Epithelial cell of proximal tubule (primary cell): ENCODE measurements at regions not wholly inside any gene's neighbourhood (a gene's known extent, or its start where the extent isn't known, plus 50 kb on each side); places are given as distances from the start of the nearest gene placed in this dataset.

Experiments
- DNase-seq: peaks from one replicate; pipeline ENCODE4 v3.0.0-alpha.2; 2011; ENCODE audit warnings: low read depth
- H3K4me3 ChIP-seq: 2 replicates; pipeline ENCODE4 v1.5.1; 2011; ENCODE audit warnings: low read depth, mild to moderate bottlenecking, low read length
- CTCF ChIP-seq: conservative IDR thresholded peaks from 2 replicates; pipeline ENCODE4 v1.5.1; 2012; ENCODE audit warnings: low read depth, mild to moderate bottlenecking, low read length

- no peak overlapping the region for H3K4me3 ChIP-seq
- DNase-seq: no peak
- TF ChIP-seq CTCF: no peak
These were observed 648.7 kb downstream of the IRX1 start for GRCh38 chr5:4244306-4244705.

- no peak for DNase-seq
- H3K4me3 ChIP-seq: no peak overlapping the region
- no peak for TF ChIP-seq CTCF
These were observed 649.4 kb downstream of the IRX1 start for GRCh38 chr5:4245076-4245475.

- no peak for DNase-seq
- H3K4me3 ChIP-seq: no peak overlapping the region
- TF ChIP-seq CTCF: no peak
These were observed 649.9 kb downstream of the IRX1 start for GRCh38 chr5:4245511-4245910.

- H3K4me3 ChIP-seq: no peak overlapping the region
- no peak for TF ChIP-seq CTCF
- no peak for DNase-seq
These were observed 650.8 kb downstream of the IRX1 start for GRCh38 chr5:4246447-4246846.

- no peak for DNase-seq
- no peak overlapping the region for H3K4me3 ChIP-seq
- TF ChIP-seq CTCF: no peak
These were observed 654.6 kb downstream of the IRX1 start for GRCh38 chr5:4250254-4250653.

GRCh38 chr5:4252385-4252784 lies 656.8 kb downstream of the IRX1 start:
- no peak for TF ChIP-seq CTCF
- DNase-seq: no peak

GRCh38 chr5:4254736-4255135 lies 659.1 kb downstream of the IRX1 start:
- DNase-seq: no peak
- no peak for TF ChIP-seq CTCF
- no peak overlapping the region for H3K4me3 ChIP-seq

More at GRCh38 chr5:4252385-4252784, 656.8 kb downstream of the IRX1 start:
- no peak overlapping the region for H3K4me3 ChIP-seq
